ENCODE measurements at regions not wholly inside any gene's neighbourhood (a gene's known extent, or its start where the extent isn't known, plus 50 kb on each side); places are given as distances from the start of the nearest gene placed in this dataset.

- TF ChIP-seq, protein P1, sequence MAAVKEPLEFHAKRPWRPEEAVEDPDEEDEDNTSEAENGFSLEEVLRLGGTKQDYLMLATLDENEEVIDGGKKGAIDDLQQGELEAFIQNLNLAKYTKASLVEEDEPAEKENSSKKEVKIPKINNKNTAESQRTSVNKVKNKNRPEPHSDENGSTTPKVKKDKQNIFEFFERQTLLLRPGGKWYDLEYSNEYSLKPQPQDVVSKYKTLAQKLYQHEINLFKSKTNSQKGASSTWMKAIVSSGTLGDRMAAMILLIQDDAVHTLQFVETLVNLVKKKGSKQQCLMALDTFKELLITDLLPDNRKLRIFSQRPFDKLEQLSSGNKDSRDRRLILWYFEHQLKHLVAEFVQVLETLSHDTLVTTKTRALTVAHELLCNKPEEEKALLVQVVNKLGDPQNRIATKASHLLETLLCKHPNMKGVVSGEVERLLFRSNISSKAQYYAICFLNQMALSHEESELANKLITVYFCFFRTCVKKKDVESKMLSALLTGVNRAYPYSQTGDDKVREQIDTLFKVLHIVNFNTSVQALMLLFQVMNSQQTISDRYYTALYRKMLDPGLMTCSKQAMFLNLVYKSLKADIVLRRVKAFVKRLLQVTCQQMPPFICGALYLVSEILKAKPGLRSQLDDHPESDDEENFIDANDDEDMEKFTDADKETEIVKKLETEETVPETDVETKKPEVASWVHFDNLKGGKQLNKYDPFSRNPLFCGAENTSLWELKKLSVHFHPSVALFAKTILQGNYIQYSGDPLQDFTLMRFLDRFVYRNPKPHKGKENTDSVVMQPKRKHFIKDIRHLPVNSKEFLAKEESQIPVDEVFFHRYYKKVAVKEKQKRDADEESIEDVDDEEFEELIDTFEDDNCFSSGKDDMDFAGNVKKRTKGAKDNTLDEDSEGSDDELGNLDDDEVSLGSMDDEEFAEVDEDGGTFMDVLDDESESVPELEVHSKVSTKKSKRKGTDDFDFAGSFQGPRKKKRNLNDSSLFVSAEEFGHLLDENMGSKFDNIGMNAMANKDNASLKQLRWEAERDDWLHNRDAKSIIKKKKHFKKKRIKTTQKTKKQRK (IDR thresholded peaks at IDR 0.05; ENCODE audit: low read depth, low read length) = no peak
Measured at GRCh38 chr4:184950117-184950830, 68.0 kb upstream of the HELT start (continued).

DNA sequence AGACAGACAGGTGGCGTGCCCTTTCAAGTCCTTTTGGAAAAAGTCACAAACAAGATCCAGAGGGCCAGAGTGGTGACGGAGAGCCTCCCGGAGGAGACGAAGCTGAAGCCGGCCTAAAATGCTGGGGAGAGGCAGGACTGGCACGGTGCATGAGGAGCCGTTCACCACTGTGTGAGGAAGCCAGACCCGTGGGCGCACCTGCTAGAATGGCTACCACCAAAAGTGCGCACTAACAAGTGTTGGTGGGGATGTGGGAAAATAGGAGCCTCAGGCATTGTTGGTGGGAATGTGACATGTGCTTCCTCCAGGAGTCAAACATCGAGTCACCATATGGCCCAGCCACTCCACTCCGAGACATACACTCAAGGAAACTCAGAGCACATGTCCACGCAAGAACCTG lies 67.4 kb upstream of the HELT start:
- Histone ChIP-seq H3K27ac (ENCODE audit: control insufficient read depth, insufficient read depth) (no peak overlapping the region), H3K4me1 (ENCODE audit: control insufficient read depth, insufficient read depth, low read length) (0 out of 2 replicates have a peak, but pooled peaks cover 3% of the 10 kb centered on the region), H3K27me3 (replicated peaks in 1 of 2; ENCODE audit: control insufficient read depth in 2 of 2, insufficient read depth in 2 of 2, low read length in 1 of 2) (no peaks in the 10 kb centered on the region), H3K9ac (ENCODE audit: control insufficient read depth, insufficient read depth, low read length) (no peak overlapping the region), H4K20me1 (ENCODE audit: control insufficient read depth, insufficient read depth) (no peaks in the 10 kb centered on the region), H3K9me3 (replicated peaks; ENCODE audit: control insufficient read depth, insufficient read depth, low read length) (no peaks in the 10 kb centered on the region), H3K79me2 (ENCODE audit: control insufficient read depth, insufficient read depth, low read length) (no peaks in the 10 kb centered on the region), H3K4me2 (ENCODE audit: control insufficient read depth, insufficient read depth) (no peak overlapping the region), H3K4me3 (no peak overlapping the region), H3K36me3 (ENCODE audit: control insufficient read depth in 2 of 2, insufficient read depth in 2 of 2, low read length in 1 of 2) (no peaks in the 10 kb centered on the region), H2AFZ (ENCODE audit: control insufficient read depth, low read depth, low read length) (no peak overlapping the region)
- no peak for TF ChIP-seq JUND (IDR thresholded peaks at IDR 0.05; ENCODE audit: low read depth, low read length)
- TF ChIP-seq RCOR1 (conservative IDR thresholded peaks at IDR 0.05; ENCODE audit: low read depth, low read length) = no peak
- TF ChIP-seq SREBF1 (IDR thresholded peaks at IDR 0.05; ENCODE audit: low read length) = no peak
- in situ Hi-C loops (cut with MboI) (no loop called here), intact Hi-C loops (cut with micrococcal nuclease; ENCODE audit: unreplicated experiment) (no loop called here)
- RAD21 ChIA-PET (ENCODE audit: unreplicated experiment) = no interaction called here
- no TSS peak for BruUV-seq (replicated peaks)
- POLR2A ChIA-PET = no interaction called here
- WGBS (ENCODE audit: insufficient coverage, insufficient replicate concordance, low lambda C conversion rate, missing lambda C conversion rate) = 43% methylated on average over 13 of the region's 13 CpGs
- FAIRE-seq = no peak
- SMC1A ChIA-PET (ENCODE audit: uncharacterized antibody, unreplicated experiment) = no interaction called here
- ATAC-seq = no peak
- no peak for DNase-seq (ENCODE audit: low read depth, low spot score)
- CTCF ChIA-PET = interaction anchor here (1.0 kb wide), 1 partner anchor 14 kb away, joined by 3 read pairs; no protein-coding TSS in a partner anchor
